ENCODE measurements at regions not wholly inside any gene's neighbourhood (a gene's known extent, or its start where the extent isn't known, plus 50 kb on each side); places are given as distances from the start of the nearest gene placed in this dataset.
"Not testable (repeated sequence)": the region's sequence is repeated elsewhere in the genome, so short reads cannot be mapped to it uniquely, and the experiment has no call there.

- H3K27ac Mint-ChIP-seq; H3K36me3 Mint-ChIP-seq (ENCODE audit: low read depth); H3K9me3 Mint-ChIP-seq; H3K4me1 Mint-ChIP-seq (ENCODE audit: low read depth): not testable (repeated sequence)
- H3K4me3 Mint-ChIP-seq: peak overlapping the region; percentile 21
- H3K27me3 Mint-ChIP-seq (ENCODE audit: low read depth): peaks cover 32% of the 10 kb centered on the region
Measured at GRCh38 chr11:71638801-71639519, 56.3 kb upstream of the KRTAP5-11 start.

- H3K4me1 Mint-ChIP-seq (ENCODE audit: low read depth); H3K9me3 Mint-ChIP-seq; H3K27ac Mint-ChIP-seq; H3K36me3 Mint-ChIP-seq (ENCODE audit: low read depth); H3K4me3 Mint-ChIP-seq: not testable (repeated sequence)
- H3K27me3 Mint-ChIP-seq (ENCODE audit: low read depth): peaks cover 32% of the 10 kb centered on the region
Measured at GRCh38 chr11:71639520-71639849, 56.8 kb upstream of the KRTAP5-11 start.

- H3K27ac Mint-ChIP-seq; H3K36me3 Mint-ChIP-seq (ENCODE audit: low read depth); H3K9me3 Mint-ChIP-seq; H3K4me3 Mint-ChIP-seq; H3K4me1 Mint-ChIP-seq (ENCODE audit: low read depth): not testable (repeated sequence)
- peaks cover 32% of the 10 kb centered on the region for H3K27me3 Mint-ChIP-seq (ENCODE audit: low read depth)
Measured at GRCh38 chr11:71639916-71640315, 57.2 kb upstream of the KRTAP5-11 start.

- not testable (repeated sequence) for H3K36me3 Mint-ChIP-seq (ENCODE audit: low read depth); H3K4me3 Mint-ChIP-seq; H3K4me1 Mint-ChIP-seq (ENCODE audit: low read depth); H3K27me3 Mint-ChIP-seq (ENCODE audit: low read depth); H3K27ac Mint-ChIP-seq; H3K9me3 Mint-ChIP-seq
Measured at GRCh38 chr11:71647078-71647477, 64.4 kb upstream of the KRTAP5-11 start.

GRCh38 chr11:71652998-71653397, 70.3 kb upstream of the KRTAP5-11 start:
- not testable (repeated sequence) for H3K4me1 Mint-ChIP-seq (ENCODE audit: low read depth)

GRCh38 chr11:71654423-71654822, 71.7 kb upstream of the KRTAP5-11 start:
- not testable (repeated sequence) for H3K9me3 Mint-ChIP-seq; H3K4me3 Mint-ChIP-seq; H3K27me3 Mint-ChIP-seq (ENCODE audit: low read depth); H3K36me3 Mint-ChIP-seq (ENCODE audit: low read depth); H3K4me1 Mint-ChIP-seq (ENCODE audit: low read depth); H3K27ac Mint-ChIP-seq

More at GRCh38 chr11:71652998-71653397, 70.3 kb upstream of the KRTAP5-11 start:
- H3K4me3 Mint-ChIP-seq; H3K9me3 Mint-ChIP-seq; H3K36me3 Mint-ChIP-seq (ENCODE audit: low read depth); H3K27me3 Mint-ChIP-seq (ENCODE audit: low read depth): not testable (repeated sequence)
- peak overlapping the region; percentile 68 for H3K27ac Mint-ChIP-seq

- not testable (repeated sequence) for H3K9me3 Mint-ChIP-seq; H3K36me3 Mint-ChIP-seq (ENCODE audit: low read depth); H3K4me3 Mint-ChIP-seq; H3K27me3 Mint-ChIP-seq (ENCODE audit: low read depth); H3K4me1 Mint-ChIP-seq (ENCODE audit: low read depth); H3K27ac Mint-ChIP-seq
Measured at GRCh38 chr11:71655041-71655440, 72.4 kb upstream of the KRTAP5-11 start.

- not testable (repeated sequence) for H3K4me1 Mint-ChIP-seq (ENCODE audit: low read depth); H3K9me3 Mint-ChIP-seq; H3K27ac Mint-ChIP-seq; H3K36me3 Mint-ChIP-seq (ENCODE audit: low read depth); H3K4me3 Mint-ChIP-seq; H3K27me3 Mint-ChIP-seq (ENCODE audit: low read depth)
Measured at GRCh38 chr11:71656513-71656912, 73.8 kb upstream of the KRTAP5-11 start.

GRCh38 chr11:71664941-71665340, 82.3 kb upstream of the KRTAP5-11 start:
- H3K36me3 Mint-ChIP-seq (ENCODE audit: low read depth); H3K4me1 Mint-ChIP-seq (ENCODE audit: low read depth); H3K4me3 Mint-ChIP-seq; H3K27ac Mint-ChIP-seq; H3K9me3 Mint-ChIP-seq; H3K27me3 Mint-ChIP-seq (ENCODE audit: low read depth): not testable (repeated sequence)

GRCh38 chr11:71698110-71698509, 115.4 kb upstream of the KRTAP5-11 start:
- H3K27ac Mint-ChIP-seq; H3K36me3 Mint-ChIP-seq (ENCODE audit: low read depth): not testable (repeated sequence)

GRCh38 chr11:71698961-71699360, 116.3 kb upstream of the KRTAP5-11 start:
- not testable (repeated sequence) for H3K4me1 Mint-ChIP-seq (ENCODE audit: low read depth); H3K36me3 Mint-ChIP-seq (ENCODE audit: low read depth); H3K9me3 Mint-ChIP-seq; H3K27me3 Mint-ChIP-seq (ENCODE audit: low read depth); H3K27ac Mint-ChIP-seq; H3K4me3 Mint-ChIP-seq

More at GRCh38 chr11:71698110-71698509, 115.4 kb upstream of the KRTAP5-11 start:
- not testable (repeated sequence) for H3K27me3 Mint-ChIP-seq (ENCODE audit: low read depth); H3K4me1 Mint-ChIP-seq (ENCODE audit: low read depth); H3K9me3 Mint-ChIP-seq; H3K4me3 Mint-ChIP-seq

GRCh38 chr11:71701435-71702291, 119.0 kb upstream of the KRTAP5-11 start:
- not testable (repeated sequence) for H3K27me3 Mint-ChIP-seq (ENCODE audit: low read depth); H3K27ac Mint-ChIP-seq; H3K9me3 Mint-ChIP-seq; H3K36me3 Mint-ChIP-seq (ENCODE audit: low read depth); H3K4me3 Mint-ChIP-seq; H3K4me1 Mint-ChIP-seq (ENCODE audit: low read depth)

GRCh38 chr11:71705086-71705737, 122.5 kb upstream of the KRTAP5-11 start:
- H3K4me1 Mint-ChIP-seq (ENCODE audit: low read depth); H3K9me3 Mint-ChIP-seq; H3K4me3 Mint-ChIP-seq; H3K36me3 Mint-ChIP-seq (ENCODE audit: low read depth); H3K27ac Mint-ChIP-seq: not testable (repeated sequence)
- H3K27me3 Mint-ChIP-seq (ENCODE audit: low read depth): peaks cover 13% of the 10 kb centered on the region

- H3K9me3 Mint-ChIP-seq: not testable (repeated sequence)
Measured at GRCh38 chr11:71705738-71706432, 123.2 kb upstream of the KRTAP5-11 start.

GRCh38 chr11:71707083-71707482, 124.4 kb upstream of the KRTAP5-11 start:
- H3K4me3 Mint-ChIP-seq; H3K4me1 Mint-ChIP-seq (ENCODE audit: low read depth); H3K27ac Mint-ChIP-seq; H3K9me3 Mint-ChIP-seq; H3K36me3 Mint-ChIP-seq (ENCODE audit: low read depth): not testable (repeated sequence)
- peaks cover 13% of the 10 kb centered on the region for H3K27me3 Mint-ChIP-seq (ENCODE audit: low read depth)

More at GRCh38 chr11:71705738-71706432, 123.2 kb upstream of the KRTAP5-11 start:
- peaks cover 13% of the 10 kb centered on the region for H3K27me3 Mint-ChIP-seq (ENCODE audit: low read depth)
- H3K4me3 Mint-ChIP-seq; H3K27ac Mint-ChIP-seq; H3K4me1 Mint-ChIP-seq (ENCODE audit: low read depth); H3K36me3 Mint-ChIP-seq (ENCODE audit: low read depth): not testable (repeated sequence)
